PC-3 (cell line): ENCODE measurements at regions not wholly inside any gene's neighbourhood (a gene's known extent, or its start where the extent isn't known, plus 50 kb on each side); places are given as distances from the start of the nearest gene placed in this dataset.

ENCODE experiments used
- ATAC-seq: fragments of 200-7000 bp; cut with Tn5 transposase; 2 replicates; pipeline ENCODE4 v1.9.1; 2020; ENCODE audit warnings: mild to moderate bottlenecking, moderate library complexity
- BruUV-seq: library from RNA; stranded (reverse); fragments of 400-500 nt; replicated peaks from 2 replicates; lab custom pipeline; 2021; lab: Mats Ljungman, UMichigan
- CTCF ChIA-PET: fragments of 300-600 bp; sonication (Branson Sonifier 250); formaldehyde crosslinking; loops from one replicate; lab custom pipeline; 2022; ENCODE audit warnings: antibody characterized with exemption; lab: Charles Lee
- POLR2A ChIA-PET: fragments of 300-600 bp; sonication (Branson Sonifier 250); formaldehyde crosslinking; loops from one replicate; lab custom pipeline; 2022; ENCODE audit warnings: antibody characterized with exemption; ENCODE audit not compliant: unreplicated experiment; lab: Charles Lee
- DNase-seq: peaks from one replicate; pipeline ENCODE4 v3.0.0-alpha.2; 2015
- H2AFZ ChIP-seq: fragments of 300-600 bp; sonication (generic); 2 replicates; pipeline ENCODE4 v1.6.0; 2016; ENCODE audit warnings: antibody characterized with exemption, low read length
- H3F3A ChIP-seq: fragments of 300-600 bp; sonication (generic); one replicate; pipeline ENCODE4 v1.6.0; 2017; ENCODE audit warnings: antibody characterized with exemption, low read length, control low read depth, mild to moderate bottlenecking; ENCODE audit not compliant: unreplicated experiment
- H3K27ac ChIP-seq: fragments of 300-600 bp; sonication (generic); 2 replicates; pipeline ENCODE4 v1.5.1; 2016; ENCODE audit warnings: mild to moderate bottlenecking, low read length
- H3K27me3 ChIP-seq: fragments of 300-600 bp; sonication (generic); 2 replicates; pipeline ENCODE4 v1.6.1; 2016; ENCODE audit warnings: low read length, mixed read lengths
- H3K36me3 ChIP-seq: fragments of 300-600 bp; sonication (generic); 2 replicates; pipeline ENCODE4 v1.6.1; 2016; ENCODE audit warnings: low read depth, mixed run types, low read length, mixed read lengths
- H3K4me1 ChIP-seq: fragments of 300-600 bp; sonication (generic); 2 replicates; pipeline ENCODE4 v1.5.1; 2016; ENCODE audit warnings: low read length; ENCODE audit not compliant: insufficient read depth
- H3K4me2 ChIP-seq: fragments of 300-600 bp; sonication (generic); 2 replicates; pipeline ENCODE4 v1.6.0; 2016; ENCODE audit warnings: low read length
- H3K4me3 ChIP-seq: fragments of 300-600 bp; sonication (generic); 2 replicates; pipeline ENCODE4 v1.5.1; 2016; ENCODE audit warnings: mild to moderate bottlenecking, low read length, mixed read lengths
- H3K79me2 ChIP-seq: fragments of 300-600 bp; sonication (generic); 2 replicates; pipeline ENCODE4 v1.6.1; 2017; ENCODE audit warnings: low read length, mixed read lengths
- H3K9ac ChIP-seq: fragments of 300-600 bp; sonication (generic); 2 replicates; pipeline ENCODE4 v1.6.0; 2016; ENCODE audit warnings: mild to moderate bottlenecking, low read length
- H3K9me2 ChIP-seq: fragments of 300-600 bp; sonication (generic); replicated peaks from 2 replicates; pipeline ENCODE4 v1.6.1; 2016; ENCODE audit warnings: mixed run types, low read length, mixed read lengths
- H3K9me3 ChIP-seq: fragments of 300-600 bp; sonication (generic); 2 replicates; pipeline ENCODE4 v1.6.1; 2016; ENCODE audit warnings: low read length, mixed read lengths
- H4K20me1 ChIP-seq: fragments of 300-600 bp; sonication (generic); 2 replicates; pipeline ENCODE4 v1.6.1; 2016; ENCODE audit warnings: low read length, mixed read lengths
- CTCF ChIP-seq: fragments of 300-600 bp; sonication (generic); conservative IDR thresholded peaks from 2 replicates; pipeline ENCODE4 v1.5.1; 2017; ENCODE audit warnings: antibody characterized with exemption, low read depth, mild to moderate bottlenecking, low read length
- EZH2 ChIP-seq: fragments of 300-600 bp; sonication (generic); IDR thresholded peaks from one replicate; pipeline ENCODE4 v1.6.1; 2017; ENCODE audit warnings: antibody characterized with exemption, mild to moderate bottlenecking, low read length; ENCODE audit not compliant: unreplicated experiment
- EZH2phosphoT487 ChIP-seq: fragments of 300-600 bp; sonication (generic); IDR thresholded peaks from 2 replicates; pipeline ENCODE4 v1.6.1; 2018; ENCODE audit warnings: mild to moderate bottlenecking, antibody characterized with exemption, low read length, borderline replicate concordance
- intact Hi-C: fragments of 100-400 bp; cut with micrococcal nuclease; formaldehyde crosslinking; loops from 2 replicates; pipeline ENCODE4 v1.9.0; 2023

- no peak overlapping the region for H3K4me3 ChIP-seq
- H3K9me3 ChIP-seq = no peaks in the 10 kb centered on the region
- no peaks in the 10 kb centered on the region for H4K20me1 ChIP-seq
- no peak overlapping the region for H2AFZ ChIP-seq
- intact Hi-C loops = no loop called here
- H3K27ac ChIP-seq = no peak overlapping the region
- no peak for TF ChIP-seq CTCF
- TF ChIP-seq EZH2 = no peak
- no peak for TF ChIP-seq EZH2phosphoT487
- H3F3A ChIP-seq = no peaks in the 10 kb centered on the region
- H3K9ac ChIP-seq = no peak overlapping the region
- no peaks in the 10 kb centered on the region for H3K79me2 ChIP-seq
- BruUV-seq = no TSS peak
- no peaks in the 10 kb centered on the region for H3K4me1 ChIP-seq
- no peak overlapping the region for H3K4me2 ChIP-seq
- CTCF ChIA-PET = no interaction called here
- H3K9me2 ChIP-seq = no peaks in the 10 kb centered on the region
- no peaks in the 10 kb centered on the region for H3K27me3 ChIP-seq
- ATAC-seq = no peak
- no peak for DNase-seq
- POLR2A ChIA-PET = no interaction called here
- no peaks in the 10 kb centered on the region for H3K36me3 ChIP-seq
These were observed 183.2 kb upstream of the TUSC1 start for GRCh38 chr9:25861421-25861820.

DNA sequence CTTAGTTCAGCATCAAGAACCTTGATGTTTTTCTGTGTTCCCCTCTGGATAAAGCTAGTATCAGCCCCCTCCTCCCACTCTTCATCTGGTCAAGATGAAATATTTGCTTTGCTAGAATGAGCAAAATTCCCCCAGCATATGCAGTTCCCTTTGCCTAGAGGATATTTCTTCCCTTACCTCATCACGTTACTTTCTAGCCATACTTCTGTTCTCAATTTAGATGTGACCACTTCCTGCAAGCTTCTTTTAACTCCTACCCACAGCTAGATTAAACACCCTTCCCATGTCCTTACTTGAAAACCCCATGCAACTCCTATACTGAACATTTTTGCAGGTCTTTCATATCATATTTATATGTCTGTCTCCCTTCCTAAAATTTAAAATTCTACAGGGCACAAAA lies 178.9 kb upstream of the TUSC1 start:
- H3K27ac ChIP-seq = no peak overlapping the region
- H3K4me3 ChIP-seq = no peak overlapping the region
- POLR2A ChIA-PET = no interaction called here
- no peaks in the 10 kb centered on the region for H3K27me3 ChIP-seq
- DNase-seq (no peak), ATAC-seq (no peak)
- intact Hi-C loops = no loop called here
- H3K36me3 ChIP-seq = no peaks in the 10 kb centered on the region
- no peak overlapping the region for H3K4me2 ChIP-seq
- H3K9me3 ChIP-seq = no peaks in the 10 kb centered on the region
- H2AFZ ChIP-seq = no peak overlapping the region
- CTCF ChIA-PET = no interaction called here
- H4K20me1 ChIP-seq = no peaks in the 10 kb centered on the region
- no peaks in the 10 kb centered on the region for H3F3A ChIP-seq
- TF ChIP-seq CTCF (no peak), EZH2 (no peak), EZH2phosphoT487 (no peak)
- H3K79me2 ChIP-seq = no peaks in the 10 kb centered on the region
- H3K4me1 ChIP-seq = no peaks in the 10 kb centered on the region
- no TSS peak for BruUV-seq
- no peak overlapping the region for H3K9ac ChIP-seq
- H3K9me2 ChIP-seq = no peaks in the 10 kb centered on the region

- ATAC-seq = no peak
These were observed 172.6 kb upstream of the TUSC1 start for GRCh38 chr9:25850803-25851202.

More at GRCh38 chr9:25850803-25851202, 172.6 kb upstream of the TUSC1 start:
- H3F3A ChIP-seq = no peaks in the 10 kb centered on the region
- H2AFZ ChIP-seq = no peak overlapping the region
- no peaks in the 10 kb centered on the region for H4K20me1 ChIP-seq
- H3K9me3 ChIP-seq = no peaks in the 10 kb centered on the region
- no peak overlapping the region for H3K27ac ChIP-seq
- H3K27me3 ChIP-seq = no peaks in the 10 kb centered on the region
- DNase-seq = no peak
- H3K79me2 ChIP-seq = no peaks in the 10 kb centered on the region
- no peak overlapping the region for H3K4me3 ChIP-seq
- H3K4me2 ChIP-seq = no peak overlapping the region
- no peaks in the 10 kb centered on the region for H3K36me3 ChIP-seq
- no peaks in the 10 kb centered on the region for H3K9me2 ChIP-seq
- no TSS peak for BruUV-seq
- ChIA-PET POLR2A (no interaction called here), CTCF (no interaction called here)
- intact Hi-C loops = no loop called here
- no peaks in the 10 kb centered on the region for H3K4me1 ChIP-seq
- TF ChIP-seq EZH2phosphoT487 (no peak), EZH2 (no peak), CTCF (no peak)
- no peak overlapping the region for H3K9ac ChIP-seq
